ENCODE measurements at regions not wholly inside any gene's neighbourhood (a gene's known extent, or its start where the extent isn't known, plus 50 kb on each side); places are given as distances from the start of the nearest gene placed in this dataset.

DNA sequence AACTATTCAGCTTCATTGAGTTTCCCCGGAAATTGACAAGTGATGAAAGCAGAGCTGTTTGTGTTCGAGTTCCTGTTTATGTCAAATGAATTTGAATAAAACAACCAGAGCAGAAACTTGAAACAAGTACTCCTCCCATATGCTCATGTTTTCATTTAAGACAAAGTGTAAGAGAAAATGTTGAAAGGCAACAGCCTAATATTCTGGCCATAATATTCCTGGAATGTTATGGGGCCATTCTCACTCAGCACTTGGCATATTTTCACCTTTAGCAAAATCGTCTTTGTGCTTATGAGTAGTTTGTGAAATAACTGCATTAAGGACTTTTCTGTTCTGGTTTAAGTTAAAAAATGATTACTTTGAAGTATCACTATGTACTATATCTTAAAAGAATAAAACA lies 276.0 kb upstream of the FAT1 start:
- TF ChIP-seq, protein P1, sequence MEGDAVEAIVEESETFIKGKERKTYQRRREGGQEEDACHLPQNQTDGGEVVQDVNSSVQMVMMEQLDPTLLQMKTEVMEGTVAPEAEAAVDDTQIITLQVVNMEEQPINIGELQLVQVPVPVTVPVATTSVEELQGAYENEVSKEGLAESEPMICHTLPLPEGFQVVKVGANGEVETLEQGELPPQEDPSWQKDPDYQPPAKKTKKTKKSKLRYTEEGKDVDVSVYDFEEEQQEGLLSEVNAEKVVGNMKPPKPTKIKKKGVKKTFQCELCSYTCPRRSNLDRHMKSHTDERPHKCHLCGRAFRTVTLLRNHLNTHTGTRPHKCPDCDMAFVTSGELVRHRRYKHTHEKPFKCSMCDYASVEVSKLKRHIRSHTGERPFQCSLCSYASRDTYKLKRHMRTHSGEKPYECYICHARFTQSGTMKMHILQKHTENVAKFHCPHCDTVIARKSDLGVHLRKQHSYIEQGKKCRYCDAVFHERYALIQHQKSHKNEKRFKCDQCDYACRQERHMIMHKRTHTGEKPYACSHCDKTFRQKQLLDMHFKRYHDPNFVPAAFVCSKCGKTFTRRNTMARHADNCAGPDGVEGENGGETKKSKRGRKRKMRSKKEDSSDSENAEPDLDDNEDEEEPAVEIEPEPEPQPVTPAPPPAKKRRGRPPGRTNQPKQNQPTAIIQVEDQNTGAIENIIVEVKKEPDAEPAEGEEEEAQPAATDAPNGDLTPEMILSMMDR (IDR thresholded peaks at IDR 0.05): no peak
- TF ChIP-seq POLR2A (IDR thresholded peaks at IDR 0.05): no peak

Measured in transverse colon (tissue), 3 donors.